GM21529 (cell line): ENCODE measurements at regions not wholly inside any gene's neighbourhood (a gene's known extent, or its start where the extent isn't known, plus 50 kb on each side); places are given as distances from the start of the nearest gene placed in this dataset.

Experiments used
- ATAC-seq: cut with Tn5 transposase; IDR thresholded peaks from one replicate; pipeline ENCODE4 v1.9.1; 2021; ENCODE audit not compliant: unreplicated experiment

GRCh38 chr3:109532257-109533216 lies 195.2 kb upstream of the DPPA4 start:
- ATAC-seq = no peak

- no peak for ATAC-seq
Measured at GRCh38 chr3:109545746-109546145, 208.4 kb upstream of the DPPA4 start.

- ATAC-seq = no peak
Measured at GRCh38 chr3:109548192-109548938, 211.0 kb upstream of the DPPA4 start.

GRCh38 chr3:109553591-109554371 lies 216.4 kb upstream of the DPPA4 start:
- no peak for ATAC-seq

GRCh38 chr3:109559389-109559788 lies 222.0 kb upstream of the DPPA4 start:
- ATAC-seq = no peak

GRCh38 chr3:109563149-109563548 lies 225.8 kb upstream of the DPPA4 start:
- ATAC-seq = no peak

- no peak for ATAC-seq
Measured at GRCh38 chr3:109569135-109569846, 231.9 kb upstream of the DPPA4 start.

- no peak for ATAC-seq
Measured at GRCh38 chr3:109570408-109570807, 233.1 kb upstream of the DPPA4 start.

GRCh38 chr3:109572301-109572700 lies 235.0 kb upstream of the DPPA4 start:
- ATAC-seq = no peak

GRCh38 chr3:109596991-109597390 lies 259.6 kb upstream of the DPPA4 start:
- no peak for ATAC-seq

GRCh38 chr3:109597444-109597843 lies 260.1 kb upstream of the DPPA4 start:
- ATAC-seq = no peak

GRCh38 chr3:109607897-109608296 lies 270.6 kb upstream of the DPPA4 start:
- ATAC-seq = no peak

GRCh38 chr3:109608574-109608973 lies 271.2 kb upstream of the DPPA4 start:
- no peak for ATAC-seq

- ATAC-seq = no peak
Measured at GRCh38 chr3:109618766-109619378, 281.5 kb upstream of the DPPA4 start.

- no peak for ATAC-seq
Measured at GRCh38 chr3:109631897-109632296, 294.6 kb upstream of the DPPA4 start.

GRCh38 chr3:109640146-109640652 lies 302.9 kb upstream of the DPPA4 start:
- ATAC-seq = no peak

- ATAC-seq = no peak
Measured at GRCh38 chr3:109642025-109642424, 304.7 kb upstream of the DPPA4 start.

- ATAC-seq = no peak
Measured at GRCh38 chr3:109643590-109643989, 306.2 kb upstream of the DPPA4 start.

GRCh38 chr3:109644332-109644731 lies 307.0 kb upstream of the DPPA4 start:
- ATAC-seq = no peak

GRCh38 chr3:109644746-109645145 lies 307.4 kb upstream of the DPPA4 start:
- ATAC-seq = no peak
